HG03378 (cell line): ENCODE measurements at regions not wholly inside any gene's neighbourhood (a gene's known extent, or its start where the extent isn't known, plus 50 kb on each side); places are given as distances from the start of the nearest gene placed in this dataset.
"Not testable (repeated sequence)": the region's sequence is repeated elsewhere in the genome, so short reads cannot be mapped to it uniquely, and the experiment has no call there.

Experiments used
- ATAC-seq: cut with Tn5 transposase; IDR thresholded peaks from one replicate; pipeline ENCODE4 v1.9.1; 2021; ENCODE audit warnings: mild to moderate bottlenecking, moderate library complexity; ENCODE audit not compliant: unreplicated experiment

DNA sequence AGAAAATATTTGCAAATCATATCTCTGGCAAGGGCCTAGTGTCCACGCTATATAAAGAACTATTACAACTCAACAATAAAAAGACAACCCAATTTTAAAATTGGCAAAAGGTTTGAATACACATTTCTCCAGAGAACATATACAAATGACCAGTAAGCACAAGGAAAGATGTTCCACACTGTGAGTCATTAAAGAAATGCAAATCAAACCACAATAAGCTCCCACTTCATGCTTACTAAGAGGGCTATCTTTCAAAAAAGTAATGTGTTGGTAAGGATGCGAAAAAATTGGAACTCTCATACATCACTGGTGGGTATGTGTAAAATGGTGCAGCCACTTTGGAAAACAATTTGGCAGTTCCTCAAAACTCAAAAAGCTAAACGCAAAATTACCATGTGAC, 884.0 kb upstream of the INTU start:
- no peak for ATAC-seq

DNA sequence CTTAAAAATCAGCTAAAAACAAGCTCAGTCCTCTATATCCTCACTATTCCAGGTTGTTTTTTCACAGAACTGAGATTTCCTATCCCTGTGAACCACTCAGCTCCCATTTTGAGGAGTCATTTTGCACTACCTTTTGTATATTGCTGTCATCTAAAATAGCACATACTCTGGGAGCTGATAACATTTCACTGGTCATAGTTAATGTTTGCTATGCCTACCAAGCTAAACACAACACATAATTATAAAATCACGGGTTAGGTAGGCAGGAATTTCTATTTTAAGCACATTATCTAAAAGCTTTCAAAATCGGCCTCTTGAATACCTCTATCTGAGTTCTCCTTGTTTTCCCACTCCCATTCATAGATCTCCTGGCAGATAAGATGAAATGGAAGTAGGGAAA, 882.0 kb upstream of the INTU start:
- ATAC-seq, result no peak

- no peak for ATAC-seq
Measured at GRCh38 chr4:126752126-126752525, 880.6 kb upstream of the INTU start.

GRCh38 chr4:126752702-126753101, 880.1 kb upstream of the INTU start:
- ATAC-seq, result no peak

DNA sequence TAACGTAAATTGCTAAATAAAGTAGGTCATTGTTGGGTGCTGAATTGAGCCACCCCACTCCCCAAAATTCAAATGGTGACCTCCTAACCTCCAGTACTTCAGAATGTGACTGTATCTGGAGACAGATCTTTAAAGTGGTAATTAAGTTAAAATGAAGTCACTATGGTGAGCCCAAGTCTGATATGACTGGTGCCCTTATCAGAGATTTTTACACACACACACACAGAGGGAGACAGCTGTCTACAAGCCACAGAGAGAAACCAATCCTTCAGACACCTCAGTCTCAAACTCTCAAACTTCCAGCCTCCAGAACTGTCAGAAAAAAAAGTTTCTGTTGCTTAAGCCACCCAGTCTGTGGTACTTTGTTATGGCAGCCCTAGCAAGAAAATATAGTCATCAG, 879.2 kb upstream of the INTU start:
- no peak for ATAC-seq

GRCh38 chr4:126755506-126755905, 877.3 kb upstream of the INTU start:
- no peak for ATAC-seq

- ATAC-seq, result no peak
Measured at GRCh38 chr4:126756050-126756829, 876.5 kb upstream of the INTU start.

DNA sequence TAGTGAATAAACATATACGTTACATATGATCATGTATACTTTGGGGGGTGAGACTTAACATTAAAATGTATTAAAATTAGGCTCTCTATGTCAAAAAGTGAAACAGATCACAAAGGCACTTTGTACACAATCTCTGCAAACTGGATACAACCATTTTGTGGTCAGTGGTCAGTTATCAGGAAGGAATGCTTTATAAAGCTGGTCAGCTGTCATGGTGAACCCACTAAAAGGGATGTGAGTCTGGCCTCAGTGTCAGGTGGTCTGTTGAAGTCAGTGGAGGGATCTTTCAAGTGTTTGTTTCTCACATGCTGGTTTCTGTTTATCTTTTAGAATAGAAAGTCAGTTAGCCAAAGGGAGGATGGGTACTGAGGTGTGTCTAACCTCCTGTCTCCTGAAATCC, 875.5 kb upstream of the INTU start:
- no peak for ATAC-seq

GRCh38 chr4:126758493-126758892, 874.3 kb upstream of the INTU start:
- no peak for ATAC-seq

- no peak for ATAC-seq
Measured at GRCh38 chr4:126761947-126762662, 870.7 kb upstream of the INTU start.

GRCh38 chr4:126762663-126763247, 870.0 kb upstream of the INTU start:
- no peak for ATAC-seq

- no peak for ATAC-seq
Measured at GRCh38 chr4:126766241-126766640, 866.5 kb upstream of the INTU start.

DNA sequence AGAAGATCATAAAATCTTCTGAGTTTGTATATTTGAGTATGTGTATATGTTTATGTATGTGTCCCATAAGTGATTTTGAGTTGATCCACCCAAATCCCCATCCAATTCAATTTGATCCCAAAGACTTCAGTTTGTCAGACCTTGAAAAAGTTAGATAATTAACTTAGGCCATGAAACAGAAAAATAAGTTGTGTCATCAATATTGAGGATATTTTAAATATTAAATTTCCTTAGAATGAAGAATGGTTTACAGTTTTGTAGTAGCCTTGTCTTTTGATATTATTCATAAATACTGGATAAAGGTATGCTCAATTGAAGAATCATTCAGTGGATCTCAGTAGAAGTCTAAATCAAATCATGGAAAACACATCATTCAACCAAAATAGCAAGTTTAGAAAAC, 864.4 kb upstream of the INTU start:
- ATAC-seq, result no peak

- ATAC-seq, result not testable (repeated sequence)
Measured at GRCh38 chr4:126770811-126771553, 861.8 kb upstream of the INTU start.

- not testable (repeated sequence) for ATAC-seq
Measured at GRCh38 chr4:126771618-126772017, 861.1 kb upstream of the INTU start.

GRCh38 chr4:126772662-126773061, 860.1 kb upstream of the INTU start:
- ATAC-seq, result no peak

GRCh38 chr4:126775485-126776106, 857.2 kb upstream of the INTU start:
- ATAC-seq, result no peak

GRCh38 chr4:126776361-126776760, 856.4 kb upstream of the INTU start:
- no peak for ATAC-seq

- no peak for ATAC-seq
Measured at GRCh38 chr4:126777649-126778048, 855.1 kb upstream of the INTU start.

GRCh38 chr4:126778348-126778747, 854.4 kb upstream of the INTU start:
- no peak for ATAC-seq

DNA sequence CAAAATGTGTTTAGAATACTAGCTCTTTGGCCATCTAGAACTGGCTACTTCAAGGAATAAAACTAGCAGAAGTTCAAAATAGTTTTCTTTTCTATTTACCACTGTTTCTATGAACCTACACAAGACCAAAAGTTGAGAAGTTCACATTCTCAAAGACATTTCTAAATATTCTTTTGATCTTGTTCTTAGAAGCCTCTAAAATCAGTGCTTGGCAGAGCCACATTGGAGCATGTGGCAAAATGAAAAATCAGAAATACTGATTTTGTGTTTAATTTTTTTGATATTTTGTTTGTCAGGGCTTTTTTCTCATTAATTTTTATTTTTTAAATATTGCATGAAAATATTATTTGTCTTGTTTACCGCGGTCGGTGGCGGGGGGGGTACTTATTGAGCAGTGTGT, 853.8 kb upstream of the INTU start:
- ATAC-seq, result no peak
